ENCODE measurements at regions not wholly inside any gene's neighbourhood (a gene's known extent, or its start where the extent isn't known, plus 50 kb on each side); places are given as distances from the start of the nearest gene placed in this dataset.
A peak's percentile ranks its signal among the peaks of the same experiment; 100 is the strongest.
"Not testable (repeated sequence)": the region's sequence is repeated elsewhere in the genome, so short reads cannot be mapped to it uniquely, and the experiment has no call there.

- no peak for DNase-seq
- intact Hi-C loops (cut with DNase I): no loop called here
Measured at GRCh38 chr2:240191001-240191400, 50.5 kb upstream of the OTOS start.

DNA sequence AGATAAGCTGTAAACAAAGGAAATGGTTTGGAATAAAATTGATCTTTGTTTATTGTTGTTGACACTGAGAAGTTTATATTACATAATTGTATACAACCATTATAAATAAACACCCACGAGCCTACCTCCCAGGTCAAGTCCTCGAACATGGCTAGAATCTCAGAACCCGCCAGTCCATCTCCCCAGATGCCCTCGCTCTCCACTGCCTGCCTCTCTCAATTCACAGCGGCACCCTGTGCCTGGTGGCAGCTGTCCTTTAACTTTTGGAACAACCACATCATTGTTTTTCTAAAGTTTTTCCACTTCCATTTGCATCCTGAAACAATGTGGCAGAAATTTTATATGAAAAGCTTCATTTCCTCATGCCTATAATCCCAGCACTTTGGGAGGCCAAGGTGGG lies 52.2 kb upstream of the OTOS start:
- no peak for DNase-seq
- no peak overlapping the region for H3K4me3 ChIP-seq
- H3K9me3 ChIP-seq (replicated peaks in 1 of 3): no peaks in the 10 kb centered on the region
- peaks cover 12% of the 10 kb centered on the region for H3K27me3 ChIP-seq
- H3K27ac ChIP-seq: no peak overlapping the region
- 76 to 87% (median 80%) methylated on average over 5 of the region's 5 CpGs for WGBS, 4 donors
- H3K4me1 ChIP-seq (replicated peaks in 1 of 2): no peaks in the 10 kb centered on the region
- intact Hi-C loops (cut with DNase I): no loop called here
- TF ChIP-seq, protein P1, sequence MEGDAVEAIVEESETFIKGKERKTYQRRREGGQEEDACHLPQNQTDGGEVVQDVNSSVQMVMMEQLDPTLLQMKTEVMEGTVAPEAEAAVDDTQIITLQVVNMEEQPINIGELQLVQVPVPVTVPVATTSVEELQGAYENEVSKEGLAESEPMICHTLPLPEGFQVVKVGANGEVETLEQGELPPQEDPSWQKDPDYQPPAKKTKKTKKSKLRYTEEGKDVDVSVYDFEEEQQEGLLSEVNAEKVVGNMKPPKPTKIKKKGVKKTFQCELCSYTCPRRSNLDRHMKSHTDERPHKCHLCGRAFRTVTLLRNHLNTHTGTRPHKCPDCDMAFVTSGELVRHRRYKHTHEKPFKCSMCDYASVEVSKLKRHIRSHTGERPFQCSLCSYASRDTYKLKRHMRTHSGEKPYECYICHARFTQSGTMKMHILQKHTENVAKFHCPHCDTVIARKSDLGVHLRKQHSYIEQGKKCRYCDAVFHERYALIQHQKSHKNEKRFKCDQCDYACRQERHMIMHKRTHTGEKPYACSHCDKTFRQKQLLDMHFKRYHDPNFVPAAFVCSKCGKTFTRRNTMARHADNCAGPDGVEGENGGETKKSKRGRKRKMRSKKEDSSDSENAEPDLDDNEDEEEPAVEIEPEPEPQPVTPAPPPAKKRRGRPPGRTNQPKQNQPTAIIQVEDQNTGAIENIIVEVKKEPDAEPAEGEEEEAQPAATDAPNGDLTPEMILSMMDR (IDR thresholded peaks at IDR 0.05): no peak
- H3K36me3 ChIP-seq (replicated peaks in 1 of 2): no peaks in the 10 kb centered on the region

More at GRCh38 chr2:240191001-240191400, 50.5 kb upstream of the OTOS start:
- no peaks in the 10 kb centered on the region for H3K36me3 ChIP-seq (replicated peaks in 1 of 2)
- H3K27ac ChIP-seq: no peak overlapping the region
- WGBS, 4 donors: 80 to 84% (median 84%) methylated on average over 8 to 15 of the region's 15 CpGs
- no peaks in the 10 kb centered on the region for H3K4me1 ChIP-seq (replicated peaks in 1 of 2)
- no peak for TF ChIP-seq POLR2A (IDR thresholded peaks at IDR 0.05)
- TF ChIP-seq, protein P1 (IDR thresholded peaks at IDR 0.05): no peak
- no peak overlapping the region for H3K4me3 ChIP-seq
- no peaks in the 10 kb centered on the region for H3K9me3 ChIP-seq (replicated peaks in 1 of 3)
- H3K27me3 ChIP-seq: peaks cover 12% of the 10 kb centered on the region

- intact Hi-C loops (cut with DNase I); H3K4me1 ChIP-seq (replicated peaks in 1 of 2); H3K4me3 ChIP-seq; H3K36me3 ChIP-seq (replicated peaks in 1 of 2); H3K27ac ChIP-seq; H3K9me3 ChIP-seq (replicated peaks in 1 of 3); DNase-seq: not testable (repeated sequence)
- 41 to 62% (median 49%) methylated on average over 10 of the region's 10 CpGs for WGBS, 4 donors
- H3K27me3 ChIP-seq: peaks cover 12% of the 10 kb centered on the region
Measured at GRCh38 chr2:240194341-240194762, 53.9 kb upstream of the OTOS start.

DNA sequence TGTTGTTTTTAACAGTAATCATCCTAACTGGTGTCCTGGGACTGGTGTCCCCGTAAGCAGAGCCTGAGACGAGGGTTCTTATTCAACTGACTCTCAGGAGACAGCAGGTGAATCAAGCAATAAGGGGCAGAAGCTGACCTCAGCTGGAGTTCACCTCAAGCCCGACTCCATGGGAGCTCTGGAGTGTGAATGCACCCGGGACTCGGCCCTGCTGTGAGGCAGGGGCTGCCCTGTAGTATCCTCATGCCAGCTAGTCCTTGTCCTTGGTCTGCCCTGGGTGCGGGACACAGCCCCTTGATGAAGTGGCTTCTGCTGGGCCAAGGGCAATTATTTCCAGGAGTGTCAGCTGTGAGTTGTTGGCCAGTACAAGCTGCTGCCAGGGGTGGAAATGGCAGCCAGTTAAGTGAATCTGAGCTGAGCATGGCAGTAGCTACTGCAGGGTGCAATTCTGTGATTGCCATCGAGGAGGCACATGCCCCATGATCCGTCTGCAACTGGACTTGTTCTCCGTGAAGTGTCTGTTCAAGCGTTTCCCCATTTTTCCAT lies 54.9 kb upstream of the OTOS start:
- TF ChIP-seq, protein P1 (IDR thresholded peaks at IDR 0.05): no peak
- TF ChIP-seq POLR2A (IDR thresholded peaks at IDR 0.05): no peak
- 70 to 89% (median 83%) methylated on average over 9 to 10 of the region's 10 CpGs for WGBS, 4 donors
- no peak overlapping the region for H3K4me3 ChIP-seq
- DNase-seq: no peak
- H3K4me1 ChIP-seq (replicated peaks in 1 of 2): no peaks in the 10 kb centered on the region
- H3K36me3 ChIP-seq (replicated peaks in 1 of 2): no peaks in the 10 kb centered on the region
- H3K9me3 ChIP-seq (replicated peaks in 1 of 3): no peaks in the 10 kb centered on the region
- no peak overlapping the region for H3K27ac ChIP-seq
- peaks cover 11% of the 10 kb centered on the region for H3K27me3 ChIP-seq
- intact Hi-C loops (cut with DNase I): no loop called here

DNA sequence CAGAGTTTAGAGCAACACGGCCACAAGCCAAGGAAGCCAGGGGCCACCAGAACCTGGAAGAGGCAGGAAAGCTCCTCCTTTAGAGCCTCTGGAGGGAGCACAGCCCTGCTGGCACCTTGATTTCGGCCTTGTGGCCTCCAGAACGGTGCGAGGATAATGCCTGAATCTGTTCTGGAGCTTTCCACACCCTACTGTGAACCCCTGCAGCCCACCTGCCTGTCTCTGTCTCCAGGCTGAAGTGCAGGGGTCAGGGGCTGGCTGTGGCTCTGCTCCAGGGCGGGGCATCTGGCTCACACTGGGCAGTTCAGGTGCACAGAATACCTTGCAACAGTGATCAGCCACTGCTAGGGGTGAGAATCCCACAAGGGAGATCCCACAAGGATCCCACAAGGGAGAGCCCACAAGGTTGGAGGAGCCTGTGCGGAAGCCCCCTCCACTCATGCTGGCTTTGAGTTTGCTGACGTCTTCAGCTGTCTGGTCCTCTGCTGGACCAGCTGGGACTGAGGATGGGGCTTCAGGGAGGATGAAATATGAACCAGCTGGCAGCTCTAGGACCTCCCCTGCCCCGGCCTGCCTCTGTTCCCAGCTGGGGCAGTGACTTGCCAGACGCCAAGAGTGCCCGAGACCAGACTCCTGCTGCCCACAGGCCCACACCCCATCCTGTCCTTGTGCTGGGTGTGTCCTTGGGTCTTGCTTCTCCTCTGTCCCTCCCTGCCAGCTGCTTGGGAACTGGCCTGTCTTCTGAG lies 56.4 kb upstream of the OTOS start:
- 86 to 93% (median 89%) methylated on average over 6 to 10 of the region's 10 CpGs for WGBS, 4 donors
- intact Hi-C loops (cut with DNase I): no loop called here
- Histone ChIP-seq H3K4me3 (no peak overlapping the region), H3K9me3 (replicated peaks in 1 of 3) (no peaks in the 10 kb centered on the region), H3K4me1 (replicated peaks in 1 of 2) (no peaks in the 10 kb centered on the region), H3K27ac (no peak overlapping the region), H3K27me3 (no peaks in the 10 kb centered on the region), H3K36me3 (replicated peaks in 1 of 2) (no peaks in the 10 kb centered on the region)
- peak in 2 of 7 donors; percentile 5 to 9 for DNase-seq
- TF ChIP-seq POLR2A (IDR thresholded peaks at IDR 0.05): no peak
- TF ChIP-seq, protein P1 (IDR thresholded peaks at IDR 0.05): no peak
